HG03342 (cell line): ENCODE measurements at regions not wholly inside any gene's neighbourhood (a gene's known extent, or its start where the extent isn't known, plus 50 kb on each side); places are given as distances from the start of the nearest gene placed in this dataset.
"Not testable (repeated sequence)": the region's sequence is repeated elsewhere in the genome, so short reads cannot be mapped to it uniquely, and the experiment has no call there.

ENCODE experiments used
- ATAC-seq: cut with Tn5 transposase; IDR thresholded peaks from one replicate; pipeline ENCODE4 v1.9.1; 2021; ENCODE audit warnings: mild to moderate bottlenecking, moderate library complexity; ENCODE audit not compliant: unreplicated experiment

- peak; percentile 79 for ATAC-seq
Measured at GRCh38 chr6:141463237-141463977, 669.3 kb upstream of the GJE1 start.

GRCh38 chr6:141460743-141461484, 671.8 kb upstream of the GJE1 start:
- no peak for ATAC-seq

GRCh38 chr6:141460245-141460644, 672.5 kb upstream of the GJE1 start:
- not testable (repeated sequence) for ATAC-seq

GRCh38 chr6:141457984-141458383, 674.7 kb upstream of the GJE1 start:
- ATAC-seq, result not testable (repeated sequence)

- no peak for ATAC-seq
Measured at GRCh38 chr6:141452354-141452686, 680.4 kb upstream of the GJE1 start.

GRCh38 chr6:141451511-141452353, 681.0 kb upstream of the GJE1 start:
- no peak for ATAC-seq

- ATAC-seq, result no peak
Measured at GRCh38 chr6:141451181-141451510, 681.6 kb upstream of the GJE1 start.

GRCh38 chr6:141445928-141446628, 686.6 kb upstream of the GJE1 start:
- no peak for ATAC-seq

- ATAC-seq, result no peak
Measured at GRCh38 chr6:141443668-141444289, 688.9 kb upstream of the GJE1 start.

GRCh38 chr6:141443032-141443431, 689.7 kb upstream of the GJE1 start:
- ATAC-seq, result no peak

- no peak for ATAC-seq
Measured at GRCh38 chr6:141439513-141439912, 693.2 kb upstream of the GJE1 start.

- peak; percentile 56 for ATAC-seq
Measured at GRCh38 chr6:141437685-141438084, 695.0 kb upstream of the GJE1 start.

GRCh38 chr6:141437011-141437410, 695.7 kb upstream of the GJE1 start:
- ATAC-seq, result no peak

- ATAC-seq, result no peak
Measured at GRCh38 chr6:141426400-141426980, 706.2 kb upstream of the GJE1 start.

GRCh38 chr6:141421378-141421777, 711.3 kb upstream of the GJE1 start:
- no peak for ATAC-seq

GRCh38 chr6:141418076-141418475, 714.6 kb upstream of the GJE1 start:
- no peak for ATAC-seq

- no peak for ATAC-seq
Measured at GRCh38 chr6:141415896-141416295, 716.8 kb upstream of the GJE1 start.

- ATAC-seq, result no peak
Measured at GRCh38 chr6:141413196-141413595, 719.5 kb upstream of the GJE1 start.

GRCh38 chr6:141406761-141407160, 726.0 kb upstream of the GJE1 start:
- ATAC-seq, result no peak

- ATAC-seq, result no peak
Measured at GRCh38 chr6:141403827-141404226, 728.9 kb upstream of the GJE1 start.
